SU-DHL-6 (cell line): ENCODE measurements at regions not wholly inside any gene's neighbourhood (a gene's known extent, or its start where the extent isn't known, plus 50 kb on each side); places are given as distances from the start of the nearest gene placed in this dataset.

Experiments
- H2AFZ ChIP-seq: fragments of 200-600 bp; sonication (generic); 2 replicates; pipeline ENCODE4 v1.6.1; 2014; ENCODE audit warnings: low read depth, mild to moderate bottlenecking, moderate library complexity, mixed read lengths, antibody characterized with exemption, low read length; ENCODE audit not compliant: severe bottlenecking
- H3F3A ChIP-seq: fragments of 200-600 bp; shearing (Covaris generic); 2 replicates; pipeline ENCODE4 v1.6.0; 2016; ENCODE audit warnings: antibody characterized with exemption, mild to moderate bottlenecking; ENCODE audit not compliant: insufficient read depth
- H3K27ac ChIP-seq: fragments of 200-600 bp; sonication (generic); 2 replicates; pipeline ENCODE4 v1.5.1; 2016; ENCODE audit warnings: low read depth, mild to moderate bottlenecking, low read length, moderate library complexity, mixed read lengths
- H3K27me3 ChIP-seq: fragments of 200-600 bp; sonication (generic), shearing (Covaris generic); 2 replicates; pipeline ENCODE4 v1.6.0; 2014; ENCODE audit warnings: mild to moderate bottlenecking, low read length
- H3K36me3 ChIP-seq: fragments of 200-600 bp; sonication (generic); 2 replicates; pipeline ENCODE4 v1.6.1; 2014; ENCODE audit warnings: mild to moderate bottlenecking, low read length, mixed read lengths
- H3K4me2 ChIP-seq: fragments of 300-600, 200-600 bp; shearing (Covaris generic), sonication (generic); 2 replicates; pipeline ENCODE4 v1.6.0; 2014; ENCODE audit warnings: low read length, low read depth, mild to moderate bottlenecking; ENCODE audit not compliant: poor library complexity, severe bottlenecking
- H3K4me3 ChIP-seq: fragments of 200-600 bp; sonication (generic); 2 replicates; pipeline ENCODE4 v1.5.1; 2014; ENCODE audit warnings: antibody characterized with exemption, low read length, mild to moderate bottlenecking, mixed read lengths; ENCODE audit not compliant: insufficient read depth, poor library complexity, severe bottlenecking
- H3K79me2 ChIP-seq: fragments of 200-600 bp; sonication (generic); 2 replicates; pipeline ENCODE4 v1.6.1; 2014; ENCODE audit warnings: mild to moderate bottlenecking, low read length, moderate library complexity; ENCODE audit not compliant: insufficient read depth
- H3K9ac ChIP-seq: fragments of 200-600 bp; sonication (generic); 2 replicates; pipeline ENCODE4 v1.7.0; 2014; ENCODE audit warnings: mild to moderate bottlenecking, low read length
- H3K9me2 ChIP-seq: fragments of 200-600 bp; sonication (generic); replicated peaks from 2 replicates; pipeline ENCODE4 v1.6.1; 2014; ENCODE audit warnings: low read length; ENCODE audit not compliant: insufficient read depth
- H3K9me3 ChIP-seq: fragments of 200-600 bp; sonication (generic); 2 replicates; pipeline ENCODE4 v1.6.1; 2014; ENCODE audit warnings: low read length, mixed read lengths; ENCODE audit not compliant: insufficient read depth
- H4K20me1 ChIP-seq: fragments of 200-600 bp; sonication (generic); 2 replicates; pipeline ENCODE4 v1.6.1; 2014; ENCODE audit warnings: low read depth, mild to moderate bottlenecking, antibody characterized with exemption, low read length, moderate library complexity, mixed read lengths
- EZH2phosphoT487 ChIP-seq: fragments of 200-600 bp; sonication (generic), shearing (Covaris generic); conservative IDR thresholded peaks from 2 replicates; pipeline ENCODE4 v1.6.1; 2018; ENCODE audit warnings: mild to moderate bottlenecking, antibody characterized with exemption, low read length, moderate library complexity, mixed read lengths
- TF ChIP-seq, protein P1 (sequence below): fragments of 200-600 bp; sonication (generic); IDR thresholded peaks from one replicate; pipeline ENCODE4 v1.5.1; 2017; ENCODE audit warnings: antibody characterized with exemption, mild to moderate bottlenecking, low read length, moderate library complexity; ENCODE audit not compliant: insufficient read depth, poor library complexity, severe bottlenecking

DNA sequence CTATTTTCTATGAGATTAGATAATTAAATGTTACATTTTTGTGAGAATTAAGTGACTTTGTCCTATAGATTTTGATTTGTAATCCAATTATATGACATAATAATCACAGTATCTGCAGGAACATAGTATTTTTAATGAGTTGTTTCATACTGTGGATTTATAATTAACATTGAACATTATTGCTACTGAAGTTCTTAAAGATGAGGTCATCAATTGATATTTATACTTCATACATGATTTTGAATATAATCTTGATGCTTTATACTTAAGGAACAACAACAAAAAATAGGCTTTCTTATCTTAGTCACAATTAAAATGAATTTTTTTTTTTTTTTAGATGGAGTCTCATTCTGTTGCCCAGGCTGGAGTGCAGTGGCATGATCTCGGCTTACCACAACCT, 846.6 kb downstream of the SI start:
- Histone ChIP-seq H3K79me2 (no peaks in the 10 kb centered on the region), H3K9me3 (no peaks in the 10 kb centered on the region), H2AFZ (no peak overlapping the region), H3K27me3 (no peaks in the 10 kb centered on the region), H4K20me1 (no peaks in the 10 kb centered on the region), H3K27ac (no peak overlapping the region), H3K4me2 (no peak overlapping the region), H3K9ac (no peak overlapping the region), H3K4me3 (no peak overlapping the region), H3K36me3 (no peaks in the 10 kb centered on the region), H3K9me2 (no peaks in the 10 kb centered on the region), H3F3A (no peaks in the 10 kb centered on the region)
- no peak for TF ChIP-seq EZH2phosphoT487
- TF ChIP-seq, protein P1, sequence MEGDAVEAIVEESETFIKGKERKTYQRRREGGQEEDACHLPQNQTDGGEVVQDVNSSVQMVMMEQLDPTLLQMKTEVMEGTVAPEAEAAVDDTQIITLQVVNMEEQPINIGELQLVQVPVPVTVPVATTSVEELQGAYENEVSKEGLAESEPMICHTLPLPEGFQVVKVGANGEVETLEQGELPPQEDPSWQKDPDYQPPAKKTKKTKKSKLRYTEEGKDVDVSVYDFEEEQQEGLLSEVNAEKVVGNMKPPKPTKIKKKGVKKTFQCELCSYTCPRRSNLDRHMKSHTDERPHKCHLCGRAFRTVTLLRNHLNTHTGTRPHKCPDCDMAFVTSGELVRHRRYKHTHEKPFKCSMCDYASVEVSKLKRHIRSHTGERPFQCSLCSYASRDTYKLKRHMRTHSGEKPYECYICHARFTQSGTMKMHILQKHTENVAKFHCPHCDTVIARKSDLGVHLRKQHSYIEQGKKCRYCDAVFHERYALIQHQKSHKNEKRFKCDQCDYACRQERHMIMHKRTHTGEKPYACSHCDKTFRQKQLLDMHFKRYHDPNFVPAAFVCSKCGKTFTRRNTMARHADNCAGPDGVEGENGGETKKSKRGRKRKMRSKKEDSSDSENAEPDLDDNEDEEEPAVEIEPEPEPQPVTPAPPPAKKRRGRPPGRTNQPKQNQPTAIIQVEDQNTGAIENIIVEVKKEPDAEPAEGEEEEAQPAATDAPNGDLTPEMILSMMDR, result no peak

DNA sequence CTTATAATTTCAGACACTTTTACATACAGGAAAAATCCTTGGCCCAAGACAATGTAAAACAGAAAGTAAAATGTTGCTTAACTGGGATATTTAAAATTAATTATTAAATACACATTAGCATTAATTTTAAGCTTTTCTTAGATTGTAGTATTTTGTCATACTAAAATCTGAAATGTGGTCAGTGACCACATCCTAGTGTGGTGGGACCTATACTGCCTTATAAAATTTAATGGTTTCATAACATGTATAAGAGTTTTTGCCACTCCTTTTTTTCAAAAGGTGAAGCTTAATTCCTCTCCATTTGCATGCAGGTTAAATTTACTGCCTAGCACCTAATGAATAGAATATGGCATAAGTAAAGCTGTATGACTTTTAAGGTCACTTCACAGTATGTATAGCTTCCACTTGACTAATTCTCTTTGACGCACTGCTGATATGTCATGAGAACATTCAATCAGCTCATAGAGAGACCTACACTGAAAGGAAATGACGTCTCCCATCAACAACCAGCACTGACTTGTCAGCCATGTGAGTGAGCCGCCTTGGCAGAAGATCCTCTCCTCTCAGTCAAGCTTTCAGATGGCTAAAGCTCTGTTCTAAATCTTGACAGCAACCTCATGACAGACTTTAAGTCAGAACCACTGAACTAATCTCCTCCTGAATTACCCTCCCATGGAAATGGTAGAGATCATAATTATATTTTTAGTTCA, 847.8 kb downstream of the SI start:
- H3K9me2 ChIP-seq, result no peaks in the 10 kb centered on the region
- TF ChIP-seq, protein P1, result no peak
- no peak for TF ChIP-seq EZH2phosphoT487
- no peaks in the 10 kb centered on the region for H3K27me3 ChIP-seq

DNA sequence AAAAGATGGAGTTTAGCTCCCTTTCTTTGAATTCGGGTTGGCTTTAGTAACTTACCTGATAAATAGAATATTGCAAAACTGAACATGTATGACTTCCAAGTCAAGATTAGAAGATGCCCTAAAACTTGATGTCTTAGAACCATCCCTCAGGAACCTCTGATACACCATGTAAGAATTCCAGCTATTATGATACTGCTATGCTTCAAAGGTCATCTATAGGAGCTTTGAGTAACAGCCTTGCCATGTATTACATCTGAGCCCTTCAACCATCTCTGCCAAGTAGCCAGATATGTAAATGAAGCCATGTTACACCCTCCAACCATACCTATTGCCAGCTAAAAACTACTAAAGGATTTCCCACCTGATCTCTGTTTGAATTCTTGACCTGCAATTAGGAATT, 854.2 kb downstream of the SI start:
- no peak overlapping the region for H3K9ac ChIP-seq
- no peaks in the 10 kb centered on the region for H4K20me1 ChIP-seq
- H3K4me2 ChIP-seq, result no peak overlapping the region
- no peaks in the 10 kb centered on the region for H3K36me3 ChIP-seq
- H3K9me2 ChIP-seq, result no peaks in the 10 kb centered on the region
- H3K79me2 ChIP-seq, result no peaks in the 10 kb centered on the region
- no peak overlapping the region for H3K27ac ChIP-seq
- H3K4me3 ChIP-seq, result no peak overlapping the region
- no peaks in the 10 kb centered on the region for H3F3A ChIP-seq
- H3K9me3 ChIP-seq, result no peaks in the 10 kb centered on the region
- no peak for TF ChIP-seq EZH2phosphoT487
- TF ChIP-seq, protein P1, result no peak
- no peak overlapping the region for H2AFZ ChIP-seq
- no peaks in the 10 kb centered on the region for H3K27me3 ChIP-seq

More for the DNA sequence above, 847.8 kb downstream of the SI start:
- no peaks in the 10 kb centered on the region for H3K36me3 ChIP-seq
- H3K4me2 ChIP-seq, result no peak overlapping the region
- H3K27ac ChIP-seq, result no peak overlapping the region
- H3F3A ChIP-seq, result no peaks in the 10 kb centered on the region
- H3K79me2 ChIP-seq, result no peaks in the 10 kb centered on the region
- H3K9me3 ChIP-seq, result no peaks in the 10 kb centered on the region
- H2AFZ ChIP-seq, result no peak overlapping the region
- H3K4me3 ChIP-seq, result no peak overlapping the region
- H3K9ac ChIP-seq, result no peak overlapping the region
- no peaks in the 10 kb centered on the region for H4K20me1 ChIP-seq
